ENCODE measurements at regions not wholly inside any gene's neighbourhood (a gene's known extent, or its start where the extent isn't known, plus 50 kb on each side); places are given as distances from the start of the nearest gene placed in this dataset.

DNA sequence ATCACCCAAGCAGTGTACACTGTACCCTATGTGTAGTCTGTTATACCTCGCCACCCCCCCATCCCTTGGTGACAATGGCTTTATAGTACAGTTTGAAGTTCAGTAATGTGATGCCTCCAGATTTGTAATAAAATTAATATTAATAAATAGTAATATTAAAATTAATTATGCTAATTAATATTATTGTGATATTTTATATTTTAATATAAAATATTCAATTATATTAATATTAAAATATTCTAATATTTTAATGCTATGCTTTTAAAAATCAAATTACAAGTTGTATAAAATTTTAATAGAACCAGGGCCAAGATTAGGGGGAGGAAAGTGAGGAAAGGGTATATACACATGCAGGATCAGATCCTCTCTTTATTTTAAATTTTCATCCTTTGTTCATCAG is 147.7 kb upstream of the MAP3K1 start:
- TF ChIP-seq ZNF274 (IDR thresholded peaks at IDR 0.05; ENCODE audit: low read depth, low read length) (no peak), SUZ12 (IDR thresholded peaks at IDR 0.05; ENCODE audit: extremely low read depth, insufficient read depth, insufficient read length) (no peak), YY1 (IDR thresholded peaks at IDR 0.05; ENCODE audit: insufficient read depth, insufficient read length) (no peak)

Measured in NT2/D1 (cell line).